ENCODE measurements at regions not wholly inside any gene's neighbourhood (a gene's known extent, or its start where the extent isn't known, plus 50 kb on each side); places are given as distances from the start of the nearest gene placed in this dataset.

DNA sequence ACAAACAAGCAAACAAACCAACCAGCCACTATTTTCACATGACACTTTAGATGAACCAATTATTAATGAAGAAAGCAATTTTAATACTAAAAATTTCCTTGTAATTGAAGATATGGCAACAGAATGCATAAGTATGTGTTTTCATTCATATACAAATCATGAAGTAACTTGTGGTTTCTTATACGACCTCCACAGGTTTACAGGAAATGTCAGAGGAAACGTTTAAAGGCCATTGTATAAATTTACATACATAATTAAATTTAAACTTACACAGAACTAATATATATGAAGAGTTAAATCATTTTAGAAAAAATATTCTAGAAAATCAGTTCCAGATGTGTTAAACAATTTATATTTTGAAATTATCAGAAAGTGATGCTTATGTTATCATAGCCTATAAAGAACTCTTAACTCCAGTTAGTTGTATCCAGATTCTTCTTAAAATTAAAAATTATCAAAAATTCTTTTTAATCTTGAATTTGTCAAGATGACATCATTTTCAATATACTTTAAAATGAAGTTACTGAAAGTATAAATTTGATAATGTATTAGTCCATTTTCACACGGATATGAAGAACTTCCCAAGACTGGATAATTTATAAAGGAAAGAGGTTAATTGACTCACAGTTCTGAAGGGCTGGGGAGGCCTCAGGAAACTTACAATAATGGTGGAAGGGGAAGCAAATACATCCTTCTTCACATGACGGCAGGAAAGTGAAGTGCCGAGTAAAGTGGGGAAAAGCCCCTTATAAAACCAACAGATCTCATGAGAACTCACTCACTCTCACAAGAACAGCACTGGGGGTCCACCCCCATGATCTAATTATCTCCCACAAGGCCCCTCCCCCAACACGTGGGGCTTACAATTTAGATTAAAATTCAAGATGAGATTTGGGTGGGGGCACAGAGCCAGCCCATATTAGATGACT lies 192.0 kb downstream of the PIK3R1 start:
- DNase-seq (ENCODE audit: low spot score) = no peak

DNA sequence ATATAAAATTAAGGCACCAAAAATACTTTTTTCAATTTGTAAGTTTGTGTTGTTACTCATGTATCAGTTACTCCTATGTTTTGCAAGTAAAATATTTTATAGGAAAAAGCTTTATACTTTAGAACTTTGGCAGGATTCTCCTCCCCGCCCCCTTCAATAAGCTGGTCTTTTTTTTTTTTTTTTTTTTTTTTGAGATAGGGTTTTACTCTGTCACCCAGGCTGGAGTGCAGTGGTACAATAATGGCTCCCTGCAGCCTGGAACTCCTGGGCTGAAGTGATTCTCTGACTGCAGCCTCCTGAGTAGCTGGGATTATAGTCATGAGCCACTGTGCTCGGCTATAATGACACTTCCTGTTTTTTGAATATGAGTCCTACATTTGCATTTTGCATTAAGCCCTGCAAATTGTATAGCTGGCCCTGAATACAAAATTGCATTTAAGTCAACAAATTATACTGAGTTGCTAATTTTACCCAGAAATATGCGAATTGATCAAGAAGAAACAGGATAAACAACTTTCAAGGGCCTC lies 192.9 kb downstream of the PIK3R1 start:
- DNase-seq (ENCODE audit: low spot score) = no peak

DNA sequence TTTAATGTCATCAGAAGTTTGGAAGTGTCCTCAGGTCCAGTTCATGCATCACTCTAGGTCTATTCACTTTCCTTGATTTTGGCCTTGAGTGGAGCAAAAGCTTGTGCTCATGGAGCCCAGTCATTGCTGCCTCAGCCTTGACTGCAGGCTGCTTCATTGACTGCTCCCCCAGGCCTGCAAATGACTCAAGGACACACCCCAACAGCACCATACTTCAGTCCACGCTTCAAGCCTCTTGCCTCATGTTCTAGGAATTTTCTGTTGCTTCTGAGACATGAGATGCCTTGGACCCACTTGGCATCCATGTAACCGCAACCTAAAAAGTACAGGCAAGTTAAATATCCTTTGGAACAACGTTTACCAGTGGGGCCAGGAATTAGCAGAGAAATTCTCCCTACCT lies 193.7 kb downstream of the PIK3R1 start:
- no peak for DNase-seq (ENCODE audit: low spot score)

GRCh38 chr5:68411161-68411560 lies 195.6 kb downstream of the PIK3R1 start:
- no peak for DNase-seq (ENCODE audit: low spot score)

DNA sequence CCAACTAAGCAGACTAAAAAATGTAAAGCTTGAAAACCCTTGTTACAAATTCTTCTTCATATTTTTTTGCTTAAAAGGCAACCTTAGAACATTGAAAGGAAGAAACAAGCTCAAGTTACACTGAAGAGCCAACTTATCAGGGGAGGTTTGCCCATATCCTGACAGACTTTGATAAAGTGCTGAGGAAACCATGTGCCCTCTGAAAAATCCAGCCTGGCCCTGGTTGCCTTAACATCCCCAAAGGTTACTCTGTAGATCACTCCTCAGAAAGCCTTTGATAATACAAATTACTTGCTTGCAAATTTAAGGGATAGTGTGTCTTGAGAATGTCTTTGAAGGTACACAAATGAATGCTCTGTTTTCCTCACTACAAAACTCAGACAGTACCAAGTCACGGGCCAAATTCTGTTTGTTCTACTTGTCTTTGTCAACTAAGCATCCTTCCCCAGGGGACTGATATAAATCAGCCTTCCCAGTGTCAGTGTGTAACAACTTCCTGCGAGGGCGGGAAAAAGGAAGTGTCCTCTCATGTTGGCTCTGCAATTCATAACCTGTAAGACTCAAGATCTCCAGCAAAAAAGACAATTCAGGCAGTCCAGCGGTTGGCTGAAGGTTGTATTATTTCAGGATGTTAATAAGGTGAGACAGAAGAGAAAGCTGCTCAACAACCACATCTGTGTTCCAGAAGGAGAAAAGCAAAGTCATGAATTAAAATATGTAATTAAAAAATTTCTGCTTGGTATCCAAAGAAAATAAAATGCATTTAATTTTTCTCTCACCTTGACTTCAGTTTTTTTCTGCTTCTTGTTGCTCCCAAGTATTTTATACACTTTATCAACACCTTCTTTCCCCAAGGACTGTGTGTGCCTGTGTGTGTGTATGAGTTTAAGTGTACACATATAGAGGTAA lies 199.9 kb downstream of the PIK3R1 start:
- DNase-seq (ENCODE audit: low spot score) = no peak

DNA sequence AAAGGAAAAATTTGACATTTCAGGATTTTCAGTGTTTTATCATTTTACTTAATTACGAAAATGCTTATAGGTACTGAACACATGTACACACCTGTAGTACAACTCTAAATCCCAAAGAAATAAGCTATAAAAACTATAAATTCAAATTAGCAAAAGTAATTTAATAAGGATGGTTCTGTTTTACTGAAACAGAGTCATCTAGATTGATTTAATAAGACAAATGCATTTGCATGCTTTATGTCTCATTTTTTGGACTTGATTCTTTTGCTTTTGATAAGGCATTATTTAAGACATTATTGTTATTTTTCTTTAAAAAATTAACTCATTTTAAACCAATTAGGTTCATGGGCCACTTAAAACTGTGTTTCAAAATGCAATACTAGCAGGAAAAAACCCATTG lies 201.2 kb downstream of the PIK3R1 start:
- no peak for DNase-seq (ENCODE audit: low spot score)

- DNase-seq (ENCODE audit: low spot score) = no peak
These were observed 202.6 kb downstream of the PIK3R1 start for GRCh38 chr5:68418201-68418600.

DNA sequence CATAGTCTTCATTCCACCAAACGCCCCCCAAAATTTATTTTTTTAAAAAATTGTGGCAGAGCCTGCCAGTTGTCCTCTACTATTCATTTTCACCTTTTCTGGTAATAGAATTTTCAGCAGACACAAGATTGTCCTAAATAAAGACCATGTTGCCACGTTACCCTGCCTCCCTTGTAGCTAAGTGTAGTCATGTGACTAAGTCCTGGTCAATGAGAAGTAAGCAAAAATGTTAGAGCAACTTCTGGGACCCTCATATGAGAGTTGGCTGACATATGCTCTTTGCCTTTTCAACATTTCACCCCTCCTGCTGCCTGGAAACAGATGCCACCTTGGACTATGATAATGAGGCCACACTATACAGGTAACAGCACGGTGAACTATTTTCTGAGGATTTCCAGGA lies 203.1 kb downstream of the PIK3R1 start:
- no peak for DNase-seq (ENCODE audit: low spot score)

GRCh38 chr5:68419081-68419636 lies 203.6 kb downstream of the PIK3R1 start:
- DNase-seq (ENCODE audit: low spot score) = no peak

- no peak for DNase-seq (ENCODE audit: low spot score)
These were observed 204.3 kb downstream of the PIK3R1 start for GRCh38 chr5:68419637-68420452.

DNA sequence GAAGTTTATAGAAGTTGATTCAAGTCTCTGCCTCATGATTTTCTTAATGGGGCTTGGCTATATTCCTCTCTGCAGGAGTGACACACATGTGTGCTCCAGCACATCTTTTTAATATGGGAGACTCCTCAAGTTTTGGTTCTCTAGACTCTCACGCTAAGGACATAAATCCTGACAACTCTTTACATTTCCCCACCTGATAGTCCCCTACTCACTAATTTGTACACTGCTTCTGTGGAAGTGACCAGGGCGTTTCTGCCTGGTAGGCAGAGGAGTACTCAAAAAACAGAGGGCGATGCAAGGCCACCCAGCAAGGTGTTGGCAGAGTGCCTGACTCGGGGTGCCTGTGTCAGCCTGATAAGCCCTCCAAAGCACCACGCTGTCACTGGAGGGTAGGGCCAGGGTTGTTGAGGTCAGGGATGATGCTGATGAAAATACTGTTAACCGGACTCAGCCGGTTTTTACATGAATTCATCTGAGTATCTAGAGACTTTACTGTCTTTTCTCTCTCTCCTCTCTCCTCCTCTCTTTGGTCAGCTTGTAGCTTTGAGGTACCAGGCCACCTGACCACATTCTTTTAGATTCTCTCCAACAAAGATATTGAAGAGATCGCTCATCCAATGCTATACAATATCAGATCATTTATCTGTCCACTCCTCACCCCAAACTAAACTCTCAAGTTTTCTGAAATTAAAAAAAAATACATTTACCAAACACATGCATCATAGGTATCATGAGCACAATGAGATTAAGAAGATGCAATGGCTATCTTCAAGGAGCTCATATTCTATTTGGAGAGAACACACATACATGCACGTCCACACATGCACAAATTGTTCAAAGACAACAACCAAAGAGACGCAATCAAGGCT lies 205.2 kb downstream of the PIK3R1 start:
- no peak for DNase-seq (ENCODE audit: low spot score)

- DNase-seq (ENCODE audit: low spot score) = no peak
These were observed 206.1 kb downstream of the PIK3R1 start for GRCh38 chr5:68421485-68422220.

- DNase-seq (ENCODE audit: low spot score) = no peak
These were observed 207.7 kb downstream of the PIK3R1 start for GRCh38 chr5:68423154-68423811.

DNA sequence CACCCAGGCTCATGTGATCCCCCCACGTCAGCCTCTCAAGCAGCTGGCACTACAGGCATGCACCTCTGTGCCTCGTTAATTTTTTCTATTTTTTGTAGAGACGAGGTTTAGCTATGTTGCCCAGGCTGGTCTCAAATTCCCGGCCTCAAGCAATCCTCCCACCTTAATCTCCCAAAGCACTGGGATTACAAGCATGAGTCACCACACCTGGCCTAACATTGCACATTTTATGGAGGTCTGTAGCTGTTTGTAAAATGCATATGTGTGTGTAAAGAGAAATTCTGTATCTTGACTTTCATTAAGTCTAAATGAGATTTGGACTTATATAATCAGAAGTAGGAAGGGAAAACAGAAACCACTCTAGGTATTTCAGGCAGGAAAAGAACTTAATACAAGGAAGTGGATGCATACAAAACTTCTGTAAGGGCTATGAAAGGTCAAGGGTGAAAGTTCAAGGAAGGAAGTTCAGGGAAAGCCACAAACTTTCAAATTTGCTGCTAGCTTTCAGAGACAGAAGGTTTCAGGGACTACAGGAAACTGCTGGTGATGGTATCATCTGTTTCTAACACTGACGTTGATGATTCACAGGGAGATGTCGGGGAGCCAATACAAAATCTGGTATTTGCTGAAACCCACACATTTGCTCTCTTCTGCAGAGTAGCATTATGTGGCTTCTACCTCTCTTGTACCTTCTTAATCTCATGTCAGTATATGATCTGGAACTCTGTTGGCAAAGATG lies 209.4 kb downstream of the PIK3R1 start:
- peak; percentile 19 for DNase-seq (ENCODE audit: low spot score)

DNA sequence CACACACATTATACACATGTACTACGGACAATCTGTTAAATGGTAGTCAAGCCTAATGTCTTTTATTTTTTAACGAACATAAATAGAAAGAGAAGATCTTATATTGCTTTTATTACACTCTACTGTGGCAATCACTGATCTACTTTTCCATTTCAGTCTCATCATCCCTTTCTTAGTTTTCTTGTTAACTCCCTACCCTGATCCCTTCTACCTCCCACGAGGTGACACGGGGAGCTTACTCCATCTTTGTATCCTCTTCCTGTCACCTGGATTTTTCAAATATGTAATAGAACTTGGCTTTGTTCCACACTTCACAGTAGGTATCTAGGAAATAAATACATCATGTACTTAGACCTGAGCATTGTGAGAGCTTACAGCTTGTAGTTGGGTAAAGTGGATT lies 211.0 kb downstream of the PIK3R1 start:
- DNase-seq (ENCODE audit: low spot score) = no peak

DNA sequence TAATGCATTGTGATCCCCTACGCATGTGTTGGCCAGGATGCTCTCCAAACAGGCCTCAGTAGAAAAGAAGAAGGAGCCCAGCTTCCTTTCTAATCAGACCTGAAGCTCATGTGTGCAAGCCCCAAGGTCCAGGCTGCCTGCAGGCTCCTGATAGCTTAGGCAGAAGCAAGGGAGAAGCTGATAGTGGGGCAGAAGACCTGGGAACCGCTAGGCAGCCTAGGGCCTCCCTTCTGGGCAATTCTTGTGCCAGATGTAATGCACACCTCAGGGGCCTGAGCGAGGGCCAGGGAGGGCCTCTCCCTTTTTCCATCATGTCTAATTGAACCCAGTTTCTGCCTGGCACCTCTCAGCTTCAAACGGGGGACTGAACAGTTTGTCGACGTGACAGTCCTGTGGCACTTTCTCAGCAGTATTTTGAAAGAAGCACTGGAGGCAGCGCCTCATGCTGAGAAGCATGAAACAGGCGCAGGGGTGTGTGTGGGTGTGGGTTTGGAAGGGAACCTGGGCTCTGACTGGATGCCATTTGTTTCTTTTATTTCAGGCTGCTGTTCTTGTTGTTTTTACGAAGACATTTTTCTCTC lies 212.8 kb downstream of the PIK3R1 start:
- DNase-seq (ENCODE audit: low spot score) = no peak

- no peak for DNase-seq (ENCODE audit: low spot score)
These were observed 214.0 kb downstream of the PIK3R1 start for GRCh38 chr5:68429510-68429909.

GRCh38 chr5:68430279-68430678 lies 214.7 kb downstream of the PIK3R1 start:
- no peak for DNase-seq (ENCODE audit: low spot score)

Data from H4 (cell line).